GM19467 (cell line): ENCODE measurements at regions not wholly inside any gene's neighbourhood (a gene's known extent, or its start where the extent isn't known, plus 50 kb on each side); places are given as distances from the start of the nearest gene placed in this dataset.

Experiments
- ATAC-seq: cut with Tn5 transposase; IDR thresholded peaks from one replicate; pipeline ENCODE4 v1.9.1; 2021; ENCODE audit warnings: mild to moderate bottlenecking, moderate library complexity; ENCODE audit not compliant: unreplicated experiment

DNA sequence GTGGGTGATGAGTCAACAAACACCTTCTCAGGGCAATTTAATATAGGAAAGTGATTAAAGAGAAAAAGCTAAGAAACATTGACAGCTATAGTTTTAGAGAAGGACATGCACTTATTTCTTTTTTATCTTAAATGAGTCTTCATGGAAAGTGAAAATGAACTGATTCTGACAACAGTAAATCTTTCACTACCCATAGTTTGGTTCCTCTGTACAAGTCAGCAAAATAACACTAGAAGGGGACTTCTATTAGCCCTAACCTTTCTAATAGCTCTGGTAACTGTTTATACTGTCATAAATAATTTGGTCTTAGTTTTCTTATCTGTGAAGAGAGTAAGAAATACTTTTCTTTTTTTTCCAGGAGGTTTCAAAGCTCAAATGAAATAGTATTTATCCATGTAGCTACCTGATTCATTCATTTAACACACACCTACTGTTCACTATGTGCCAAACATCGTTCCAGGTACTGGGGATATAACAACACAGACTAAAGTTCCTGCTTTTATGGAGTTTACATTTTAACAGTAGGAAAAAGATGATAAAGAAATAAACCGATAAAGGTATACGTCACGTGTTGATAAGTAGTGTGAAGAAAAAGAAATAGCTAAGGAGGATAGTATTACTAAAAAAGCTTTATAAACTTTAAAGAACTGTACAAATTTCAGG lies 148.2 kb downstream of the PCSK1 start:
- ATAC-seq, result no peak

GRCh38 chr5:96283589-96283988 lies 149.5 kb downstream of the PCSK1 start:
- ATAC-seq, result no peak

DNA sequence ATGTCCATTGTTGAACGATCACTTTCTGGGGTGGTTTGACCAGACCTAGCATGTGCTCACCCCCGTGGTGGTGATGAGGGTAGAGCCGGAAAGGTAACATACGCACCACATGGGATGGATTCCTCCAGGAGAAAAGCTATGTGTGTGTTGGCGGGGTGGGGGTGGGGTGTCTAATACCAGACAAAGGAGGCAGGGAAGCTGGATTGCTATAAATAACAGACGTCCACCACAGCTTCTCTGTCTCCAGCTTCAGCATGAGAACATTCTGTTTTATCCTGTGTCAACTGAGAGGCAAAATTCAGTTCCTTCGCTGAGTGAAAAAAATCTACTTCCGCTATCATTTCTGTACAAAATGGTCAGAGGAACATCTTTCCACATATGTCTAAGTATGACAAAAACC lies 151.0 kb downstream of the PCSK1 start:
- ATAC-seq, result no peak

GRCh38 chr5:96280946-96281393 lies 152.1 kb downstream of the PCSK1 start:
- ATAC-seq, result no peak

GRCh38 chr5:96279801-96280542 lies 153.1 kb downstream of the PCSK1 start:
- no peak for ATAC-seq

DNA sequence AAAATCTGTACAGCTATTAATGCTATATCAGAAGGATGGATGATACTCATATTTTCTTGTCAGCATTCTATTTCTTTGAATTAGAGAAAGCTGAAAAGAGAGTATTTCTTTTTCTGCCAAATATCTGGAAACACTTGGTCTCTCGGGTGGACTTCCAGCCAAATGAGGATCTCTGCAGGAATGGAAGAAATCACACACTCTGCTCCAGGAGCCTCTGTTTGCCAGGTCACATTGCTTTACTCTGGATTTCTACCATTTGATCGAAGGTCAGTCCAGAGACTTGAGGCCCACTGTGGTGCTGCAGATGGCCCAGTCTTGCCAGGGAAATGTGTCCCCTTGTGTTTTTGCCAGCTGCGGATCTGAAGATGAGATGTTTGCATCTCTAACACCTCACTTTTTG lies 154.1 kb downstream of the PCSK1 start:
- no peak for ATAC-seq

- no peak for ATAC-seq
Measured at GRCh38 chr5:96275051-96275450, 158.0 kb downstream of the PCSK1 start.

DNA sequence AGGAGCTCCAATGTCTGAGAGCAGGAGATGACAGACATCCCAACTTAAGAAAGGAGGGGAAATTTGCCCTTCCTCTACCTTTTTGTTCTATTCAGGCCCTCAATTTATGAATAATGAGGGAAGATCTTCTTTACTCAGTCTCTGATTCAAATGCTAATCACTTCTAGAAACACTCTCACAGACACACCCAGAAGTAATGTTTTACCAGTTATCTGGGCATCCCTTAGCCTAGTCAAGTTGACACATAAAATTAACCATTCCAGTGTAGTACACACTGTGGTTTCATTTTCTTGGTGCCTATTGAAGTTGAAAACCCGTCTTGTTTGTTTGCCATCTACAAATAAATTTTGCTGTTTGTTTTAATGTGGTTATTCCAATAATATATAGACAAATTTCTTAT lies 167.6 kb downstream of the PCSK1 start:
- ATAC-seq, result no peak

- ATAC-seq, result no peak
Measured at GRCh38 chr5:96264047-96264446, 169.0 kb downstream of the PCSK1 start.

DNA sequence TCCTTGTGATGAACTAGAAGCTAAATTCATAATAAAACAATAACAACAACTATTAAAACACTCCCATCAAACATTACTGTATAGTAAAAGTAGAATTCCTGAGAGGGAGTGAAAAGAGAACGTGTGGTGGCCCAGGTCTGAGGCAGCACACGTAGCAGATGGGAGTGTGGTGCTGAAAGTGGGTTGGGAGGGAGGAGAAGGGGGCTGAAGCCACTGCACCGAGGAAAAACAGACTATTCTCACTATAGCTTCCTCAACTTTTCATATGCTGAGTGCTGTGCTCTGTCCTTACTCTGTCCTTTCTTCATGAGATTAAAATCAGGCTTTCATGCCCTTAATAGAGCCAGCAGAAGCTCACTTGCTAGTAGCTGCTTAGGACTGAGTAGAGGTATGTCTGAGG lies 170.9 kb downstream of the PCSK1 start:
- ATAC-seq, result no peak

- no peak for ATAC-seq
Measured at GRCh38 chr5:96260009-96260408, 173.0 kb downstream of the PCSK1 start.

GRCh38 chr5:96259151-96259772 lies 173.8 kb downstream of the PCSK1 start:
- ATAC-seq, result no peak

DNA sequence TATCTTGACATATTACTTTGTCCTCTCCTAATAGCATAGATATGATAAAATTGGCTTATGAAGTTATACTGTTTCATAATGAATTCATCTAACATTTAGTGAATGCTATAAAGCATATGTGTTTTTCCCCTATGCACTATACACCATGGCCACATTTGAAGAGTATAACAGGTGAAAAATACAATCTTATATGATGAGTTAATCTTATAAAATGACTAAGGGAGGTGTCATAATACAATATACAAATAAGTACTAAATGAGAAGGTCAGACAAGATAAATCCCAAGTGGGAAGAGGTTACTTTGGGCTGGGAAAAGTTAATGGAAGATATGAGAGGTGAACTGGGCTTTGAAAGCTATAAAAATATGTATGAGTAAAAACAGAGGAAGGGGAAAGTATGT lies 174.4 kb downstream of the PCSK1 start:
- ATAC-seq, result no peak

- no peak for ATAC-seq
Measured at GRCh38 chr5:96257904-96258303, 175.1 kb downstream of the PCSK1 start.

- no peak for ATAC-seq
Measured at GRCh38 chr5:96256795-96257470, 176.1 kb downstream of the PCSK1 start.

DNA sequence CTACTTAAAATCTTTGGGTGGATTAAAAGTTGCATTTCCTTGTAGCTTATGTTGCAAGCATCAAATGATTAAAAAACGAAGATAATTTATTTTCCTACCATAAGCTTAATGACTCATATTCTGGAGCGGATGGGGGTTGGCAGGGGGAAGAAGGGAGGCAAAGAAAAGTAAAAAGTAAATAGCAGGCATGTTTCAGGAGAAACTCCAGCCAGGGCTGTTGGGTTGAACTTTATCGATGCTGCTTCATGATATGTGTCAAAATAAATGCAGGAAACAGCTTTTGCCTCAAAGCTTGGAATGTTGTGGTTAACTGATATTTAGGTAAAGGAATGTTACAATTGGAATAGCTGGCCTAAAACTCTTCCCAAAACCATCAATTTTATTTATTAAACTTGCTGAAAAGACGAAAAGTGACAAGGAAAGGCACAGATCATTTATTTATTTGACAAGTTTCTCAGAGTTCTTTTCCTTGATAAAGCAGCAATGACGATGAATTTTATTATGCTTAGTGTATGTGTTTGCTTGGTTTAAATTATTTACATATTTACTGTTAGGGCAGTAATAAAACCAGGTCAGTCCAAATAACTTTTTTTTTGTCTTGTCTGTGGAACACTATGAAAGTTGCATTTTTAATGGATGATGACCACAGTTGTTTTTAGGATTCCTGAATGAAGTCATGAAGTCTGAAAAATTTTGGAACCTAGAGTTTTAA lies 177.9 kb downstream of the PCSK1 start:
- no peak for ATAC-seq

DNA sequence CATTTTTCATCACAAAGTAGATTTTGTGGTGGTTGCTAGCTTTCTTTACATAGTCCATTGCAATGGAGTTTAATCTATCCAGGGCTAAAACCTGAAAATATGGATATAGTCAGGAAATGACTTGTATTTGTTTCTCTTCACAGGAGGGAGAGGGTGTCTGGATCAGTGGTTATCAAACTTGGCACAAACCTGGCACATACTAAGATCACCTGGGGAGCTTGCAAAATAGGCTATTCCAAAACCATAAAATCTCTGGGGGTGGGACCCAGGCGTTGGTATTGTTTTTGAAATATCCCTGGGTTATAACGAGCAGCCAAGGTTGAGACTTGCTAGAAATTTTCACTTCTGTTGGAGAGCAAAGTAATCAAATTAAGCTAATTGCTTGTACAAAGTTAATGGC lies 179.9 kb downstream of the PCSK1 start:
- ATAC-seq, result no peak

DNA sequence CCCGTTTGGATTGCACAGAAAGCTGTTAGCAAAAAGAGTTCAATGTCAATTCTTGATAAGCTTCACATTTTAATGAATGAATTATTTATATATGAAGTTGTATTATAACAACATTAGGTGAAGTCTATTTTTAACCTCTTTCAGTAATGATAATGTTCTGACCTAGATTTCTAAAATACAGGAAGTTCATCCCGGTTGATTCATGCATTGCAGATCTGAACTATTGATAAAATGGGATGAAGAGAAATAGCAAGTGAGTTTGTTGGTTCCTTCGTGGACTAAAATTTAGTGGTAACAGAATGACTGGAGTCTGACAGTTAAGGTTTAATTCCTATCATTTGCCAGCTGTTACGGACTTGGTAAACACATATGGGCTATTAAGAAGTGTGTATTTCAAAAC lies 180.5 kb downstream of the PCSK1 start:
- ATAC-seq, result no peak

GRCh38 chr5:96250782-96251181 lies 182.3 kb downstream of the PCSK1 start:
- ATAC-seq, result no peak

GRCh38 chr5:96248131-96248530 lies 184.9 kb downstream of the PCSK1 start:
- no peak for ATAC-seq

DNA sequence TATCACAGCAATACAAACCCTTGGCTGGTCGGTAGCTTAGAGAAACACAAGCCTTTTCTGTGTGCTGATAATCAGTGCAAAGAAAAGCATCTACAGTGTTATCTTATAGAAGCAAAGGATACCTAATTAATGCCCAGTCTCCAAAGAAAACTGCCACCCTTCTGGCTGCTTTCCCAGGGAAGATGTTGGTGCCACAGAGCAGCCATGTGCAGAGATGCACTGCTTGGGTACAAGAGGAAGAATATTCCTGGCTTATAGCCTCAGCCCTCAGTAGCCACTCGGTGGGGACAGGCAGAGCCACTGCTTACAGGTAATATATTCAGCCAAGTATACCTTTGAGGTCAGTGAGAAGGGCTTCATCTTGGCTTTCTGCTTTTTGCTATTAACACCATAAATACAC lies 185.3 kb downstream of the PCSK1 start:
- no peak for ATAC-seq
